ENCODE measurements at regions not wholly inside any gene's neighbourhood (a gene's known extent, or its start where the extent isn't known, plus 50 kb on each side); places are given as distances from the start of the nearest gene placed in this dataset.

DNA sequence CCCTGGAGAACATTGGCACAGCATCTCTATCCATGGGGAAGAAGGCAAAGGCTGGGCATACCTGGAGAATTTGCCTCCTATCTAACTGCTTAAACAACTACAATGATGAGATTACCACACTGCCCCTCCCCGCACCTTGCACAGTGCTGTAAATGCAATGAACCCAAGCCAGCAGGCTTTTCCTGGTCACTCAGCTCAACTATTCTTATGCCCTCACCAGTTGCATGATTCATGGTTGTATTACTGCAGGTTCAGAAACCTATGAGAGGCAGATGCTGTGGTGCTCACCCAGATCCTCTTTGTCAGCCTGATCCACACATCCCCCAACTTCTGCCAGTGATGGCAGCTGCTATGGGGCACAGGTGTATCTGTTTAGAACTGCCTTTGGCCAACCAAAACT, 77.7 kb upstream of the STAC start:
- TF ChIP-seq EZH2 (IDR thresholded peaks at IDR 0.05; ENCODE audit: borderline replicate concordance, low read length): no peak
- TF ChIP-seq, protein P1, sequence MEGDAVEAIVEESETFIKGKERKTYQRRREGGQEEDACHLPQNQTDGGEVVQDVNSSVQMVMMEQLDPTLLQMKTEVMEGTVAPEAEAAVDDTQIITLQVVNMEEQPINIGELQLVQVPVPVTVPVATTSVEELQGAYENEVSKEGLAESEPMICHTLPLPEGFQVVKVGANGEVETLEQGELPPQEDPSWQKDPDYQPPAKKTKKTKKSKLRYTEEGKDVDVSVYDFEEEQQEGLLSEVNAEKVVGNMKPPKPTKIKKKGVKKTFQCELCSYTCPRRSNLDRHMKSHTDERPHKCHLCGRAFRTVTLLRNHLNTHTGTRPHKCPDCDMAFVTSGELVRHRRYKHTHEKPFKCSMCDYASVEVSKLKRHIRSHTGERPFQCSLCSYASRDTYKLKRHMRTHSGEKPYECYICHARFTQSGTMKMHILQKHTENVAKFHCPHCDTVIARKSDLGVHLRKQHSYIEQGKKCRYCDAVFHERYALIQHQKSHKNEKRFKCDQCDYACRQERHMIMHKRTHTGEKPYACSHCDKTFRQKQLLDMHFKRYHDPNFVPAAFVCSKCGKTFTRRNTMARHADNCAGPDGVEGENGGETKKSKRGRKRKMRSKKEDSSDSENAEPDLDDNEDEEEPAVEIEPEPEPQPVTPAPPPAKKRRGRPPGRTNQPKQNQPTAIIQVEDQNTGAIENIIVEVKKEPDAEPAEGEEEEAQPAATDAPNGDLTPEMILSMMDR (conservative IDR thresholded peaks at IDR 0.05 in 1 of 2, IDR thresholded peaks at IDR 0.05 in 1 of 2; ENCODE audit: extremely low read depth in 1 of 2, insufficient read depth in 1 of 2, low read depth in 1 of 2, low read length in 2 of 2): no peak
